ENCODE measurements at regions not wholly inside any gene's neighbourhood (a gene's known extent, or its start where the extent isn't known, plus 50 kb on each side); places are given as distances from the start of the nearest gene placed in this dataset.

- no peak overlapping the region for H2BK15ac ChIP-seq (ENCODE audit: low read depth, low read length)
- no peaks in the 10 kb centered on the region for H3K9me3 ChIP-seq (ENCODE audit: control insufficient read depth, insufficient read depth, low read length)
- H2AFZ ChIP-seq (replicated peaks; ENCODE audit: low read length, poor library complexity): no peak overlapping the region
- H3K4ac ChIP-seq (ENCODE audit: low read depth, low read length): no peak overlapping the region
- no peak overlapping the region for H3K9ac ChIP-seq (ENCODE audit: low read depth, low read length)
- ChIA-PET POLR2A (ENCODE audit: unreplicated experiment) (no interaction called here), CTCF (no interaction called here)
- no peak overlapping the region for H3K18ac ChIP-seq (ENCODE audit: low read depth, low read length)
- no peak overlapping the region for H4K5ac ChIP-seq (ENCODE audit: low read depth, low read length)
- ATAC-seq (ENCODE audit: low read depth) (no peak), DNase-seq (no peak)
- H3K23ac ChIP-seq (ENCODE audit: low read depth, low read length): no peak overlapping the region
- H3K79me1 ChIP-seq (ENCODE audit: low read depth in 1 of 2, low read length in 2 of 2): no peaks in the 10 kb centered on the region
- dilution Hi-C loops (cut with HindIII; ENCODE audit: low sequenced_read_pairs, unreplicated experiment) (no loop called here), in situ Hi-C loops (cut with MboI; ENCODE audit: low sequenced_read_pairs) (no loop called here), intact Hi-C loops (cut with micrococcal nuclease) (no loop called here)
- H2BK5ac ChIP-seq (ENCODE audit: low read depth, low read length, poor library complexity, severe bottlenecking): no peak overlapping the region
- no TSS peak for BruUV-seq (replicated peaks)
- no peaks in the 10 kb centered on the region for H3K36me3 ChIP-seq (ENCODE audit: control insufficient read depth, insufficient read depth, low read length)
- no peak overlapping the region for H2BK20ac ChIP-seq (ENCODE audit: low read depth, low read length)
- H3K14ac ChIP-seq (replicated peaks; ENCODE audit: low read depth, low read length): no peak overlapping the region
- H4K20me1 ChIP-seq (ENCODE audit: insufficient read depth, low read length): no peaks in the 10 kb centered on the region
- H3K27ac ChIP-seq (ENCODE audit: insufficient read depth, low read length): no peak overlapping the region
- no peak overlapping the region for H2AK5ac ChIP-seq (ENCODE audit: low read depth, low read length)
- no peak overlapping the region for H4K91ac ChIP-seq (ENCODE audit: insufficient read depth, low read depth, low read length)
- H3K56ac ChIP-seq (ENCODE audit: extremely low read depth, insufficient read depth, low read length): no peak overlapping the region
- no peaks in the 10 kb centered on the region for H3K4me1 ChIP-seq (ENCODE audit: control insufficient read depth, insufficient read depth, low read length)
- H4K8ac ChIP-seq (ENCODE audit: low read depth in 2 of 2, low read length in 2 of 2): no peak overlapping the region
- H2BK120ac ChIP-seq (ENCODE audit: low read depth, low read length): no peak overlapping the region
- H2AK9ac ChIP-seq (replicated peaks; ENCODE audit: low read depth, low read length, poor library complexity): no peak overlapping the region
- no CpG with 5 or more reads among the region's 6 CpGs for WGBS, 2 experiments (ENCODE audit: extremely low coverage in 2 of 2, insufficient read length in 1 of 2)
- no peaks in the 10 kb centered on the region for H3K9me1 ChIP-seq (ENCODE audit: insufficient read depth, low read length)
- H3K4me2 ChIP-seq (ENCODE audit: low read depth, low read length): no peak overlapping the region
- TF ChIP-seq NFE2L2 (IDR thresholded peaks at IDR 0.05; ENCODE audit: low read depth, low read length): no peak
- TF ChIP-seq CTCF (conservative IDR thresholded peaks at IDR 0.05; ENCODE audit: low read depth, low read length): no peak
- no peak for TF ChIP-seq CHD1 (IDR thresholded peaks at IDR 0.05; ENCODE audit: low read depth, low read length)
- no peak for TF ChIP-seq FOS (IDR thresholded peaks at IDR 0.05; ENCODE audit: low read depth, low read length)
- TF ChIP-seq RAD21 (IDR thresholded peaks at IDR 0.05; ENCODE audit: low read length): no peak
- no peak for TF ChIP-seq BHLHE40 (IDR thresholded peaks at IDR 0.05; ENCODE audit: low read depth, low read length)
- TF ChIP-seq MAZ (IDR thresholded peaks at IDR 0.05; ENCODE audit: borderline replicate concordance, low read depth, low read length): no peak
- no peak for TF ChIP-seq POLR2A (IDR thresholded peaks at IDR 0.05; ENCODE audit: low read depth, low read length)
- no peak for TF ChIP-seq SMC3 (IDR thresholded peaks at IDR 0.05; ENCODE audit: low read depth, low read length)
- no peak for TF ChIP-seq RCOR1 (IDR thresholded peaks at IDR 0.05; ENCODE audit: insufficient replicate concordance, low read length)
- no peak for TF ChIP-seq ELK1 (IDR thresholded peaks at IDR 0.05; ENCODE audit: borderline replicate concordance, low read depth, low read length)
- TF ChIP-seq CEBPB (IDR thresholded peaks at IDR 0.05; ENCODE audit: low read depth, low read length): no peak
- H3K4me3 ChIP-seq (ENCODE audit: insufficient read depth, low read depth, low read length): no peak overlapping the region
- H3K27me3 ChIP-seq (ENCODE audit: control insufficient read depth, insufficient read depth, low read length): no peaks in the 10 kb centered on the region; the same call in 1 of the 2 replicates
These were observed 164.6 kb downstream of the OR2B2 start for GRCh38 chr6:27747637-27748036.

All from IMR-90 (cell line).